Activated naive CD4-positive, alpha-beta T cell treated with anti-CD3 and anti-CD28 coated beads, Interleukin-2, amount 50 U/mL, for 72 hours (primary cell): ENCODE measurements at regions not wholly inside any gene's neighbourhood (a gene's known extent, or its start where the extent isn't known, plus 50 kb on each side); places are given as distances from the start of the nearest gene placed in this dataset.
A peak's percentile ranks its signal among the peaks of the same experiment; 100 is the strongest.
"Not testable (repeated sequence)": the region's sequence is repeated elsewhere in the genome, so short reads cannot be mapped to it uniquely, and the experiment has no call there.

Source experiments
- ATAC-seq, 2 donors: fragments of 150-1000 bp; cut with Tn5 transposase; 2 replicates each; pipeline ENCODE4 v1.10.0; 2021; ENCODE audit warnings: mild to moderate bottlenecking in 2 of 2, moderate library complexity in 2 of 2
- DNase-seq, 2 donors: peaks; one replicate each; pipeline ENCODE4 v3.0.0; 2021 to 2022; ENCODE audit warnings: low spot score in 2 of 2
- H3K27ac Mint-ChIP-seq, 2 donors: one replicate each; pipeline ENCODE4 v1.8.0; 2022; ENCODE audit warnings: mild to moderate bottlenecking in 2 of 2, mixed read lengths in 2 of 2
- H3K36me3 Mint-ChIP-seq, 2 donors: one replicate each; pipeline ENCODE4 v1.8.0; 2022; ENCODE audit warnings: mixed read lengths in 2 of 2
- H3K9me3 Mint-ChIP-seq, 2 donors: one replicate each; pipeline ENCODE4 v1.8.0; 2022; ENCODE audit warnings: mixed read lengths in 2 of 2

DNA sequence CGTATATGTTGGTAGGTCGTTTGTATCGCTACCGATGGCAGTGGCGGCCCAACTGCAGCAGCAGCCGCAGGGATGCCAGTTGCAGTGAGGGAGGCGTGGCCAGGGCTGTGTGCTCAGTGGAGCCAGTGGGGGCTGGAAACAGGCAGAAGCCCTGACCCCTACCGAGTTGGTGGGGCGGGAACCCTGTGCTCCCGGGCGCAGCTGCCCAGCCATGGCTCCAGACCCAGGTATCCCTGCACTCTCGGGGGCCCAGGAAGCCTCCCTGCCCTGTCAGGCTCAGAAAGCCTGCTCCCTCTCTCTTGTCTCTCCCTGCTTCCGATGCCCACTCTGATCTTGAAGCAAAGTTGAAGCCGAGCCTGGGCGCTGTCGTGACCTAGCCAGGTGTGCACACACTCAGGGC, 78.6 kb upstream of the ITGB1 start:
- H3K9me3 Mint-ChIP-seq = no peaks in the 10 kb centered on the region
- H3K27ac Mint-ChIP-seq = no peak overlapping the region
- ATAC-seq = no peak
- H3K36me3 Mint-ChIP-seq = no peaks in the 10 kb centered on the region
- no peak for DNase-seq

DNA sequence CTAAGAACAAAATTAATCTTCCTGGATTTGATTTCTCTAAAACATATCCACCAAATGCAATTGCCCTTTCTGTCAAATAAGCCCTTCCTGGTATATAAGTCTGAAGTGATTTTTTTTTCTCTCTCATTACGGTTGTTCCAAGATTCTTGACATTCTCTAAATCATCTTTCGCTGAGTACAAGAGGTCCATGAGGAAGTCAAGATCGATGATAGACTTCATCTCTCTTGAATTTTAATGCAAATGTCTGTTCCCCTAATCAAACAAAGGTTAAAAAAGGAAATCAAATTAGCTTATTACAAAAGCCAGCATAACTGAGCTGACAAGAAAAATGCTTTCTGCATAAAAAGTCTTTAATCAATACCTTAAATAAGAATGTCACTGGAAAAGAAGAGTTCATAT, 77.4 kb upstream of the ITGB1 start:
- Mint-ChIP-seq H3K9me3 (no peaks in the 10 kb centered on the region), H3K27ac (no peak overlapping the region), H3K36me3 (no peaks in the 10 kb centered on the region)
- no peak for ATAC-seq
- DNase-seq = no peak

DNA sequence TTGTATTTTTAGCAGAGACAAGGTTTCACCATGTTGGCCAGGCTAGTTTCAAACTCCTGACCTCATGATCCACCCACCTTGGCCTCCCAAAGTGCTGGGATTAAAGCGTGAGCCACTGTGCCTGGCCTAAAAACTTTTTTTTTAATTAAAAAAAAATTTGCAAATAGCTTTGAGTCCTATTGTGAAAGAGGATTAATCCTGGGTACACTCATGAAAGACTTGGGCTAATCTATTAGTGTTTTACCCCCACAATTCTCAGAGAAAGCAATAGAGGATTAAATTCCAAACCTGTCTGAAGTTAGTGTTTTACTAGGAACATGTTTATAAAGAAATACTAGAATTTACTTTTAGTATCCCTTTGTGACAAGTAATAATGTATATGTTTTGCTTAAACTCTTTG, 76.9 kb upstream of the ITGB1 start:
- Mint-ChIP-seq H3K27ac (no peak overlapping the region), H3K9me3 (no peaks in the 10 kb centered on the region), H3K36me3 (no peaks in the 10 kb centered on the region)
- no peak for DNase-seq
- ATAC-seq = no peak

DNA sequence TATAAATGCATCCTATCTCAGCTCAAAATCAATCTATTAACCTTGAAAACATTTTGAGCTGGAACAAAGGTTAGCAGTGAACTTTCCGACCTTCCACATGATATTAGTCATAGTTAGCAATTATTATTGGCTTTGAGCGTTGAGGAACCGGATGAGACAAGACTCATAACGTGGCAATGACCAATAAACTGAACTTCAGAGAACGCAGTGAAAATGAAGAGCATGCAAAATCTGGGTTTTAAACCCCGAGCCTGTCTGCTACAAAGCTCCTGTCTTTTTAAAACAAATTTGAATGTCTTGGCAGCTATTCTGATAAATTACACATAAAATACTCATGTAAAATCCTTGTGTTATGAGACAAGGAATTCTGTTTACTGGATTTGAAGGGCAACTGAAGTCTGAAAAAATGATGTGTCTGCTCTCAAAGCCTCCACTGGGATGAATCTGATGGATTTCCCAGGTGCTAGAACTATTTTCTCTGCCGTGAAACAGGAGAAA, 74.7 kb upstream of the ITGB1 start:
- ATAC-seq = no peak
- H3K36me3 Mint-ChIP-seq = no peaks in the 10 kb centered on the region
- no peak for DNase-seq
- no peaks in the 10 kb centered on the region for H3K9me3 Mint-ChIP-seq
- no peak overlapping the region for H3K27ac Mint-ChIP-seq

GRCh38 chr10:33031815-33032653, 74.0 kb upstream of the ITGB1 start:
- Mint-ChIP-seq H3K36me3 (no peaks in the 10 kb centered on the region), H3K27ac (no peak overlapping the region), H3K9me3 (no peaks in the 10 kb centered on the region)
- DNase-seq (no peak), ATAC-seq (no peak)

DNA sequence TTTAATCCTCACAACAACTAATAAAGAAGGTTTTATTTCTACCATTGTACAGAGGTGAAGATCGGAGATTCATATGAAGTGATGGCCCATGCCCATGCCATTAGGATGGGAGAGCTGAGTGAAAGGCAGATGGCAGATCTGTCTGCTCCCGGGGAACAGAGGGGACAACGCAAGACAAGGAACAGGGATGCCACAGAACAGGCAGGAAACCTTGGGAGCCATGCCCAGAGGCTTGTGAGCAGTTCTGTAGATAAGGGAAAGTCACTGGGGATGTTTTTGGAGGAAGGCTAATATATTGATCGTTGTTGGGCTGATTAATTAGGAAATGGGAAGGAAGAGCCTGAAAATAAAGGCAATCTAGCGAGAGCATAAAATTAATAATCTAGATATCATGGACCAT, 73.1 kb upstream of the ITGB1 start:
- no peak for DNase-seq
- Mint-ChIP-seq H3K36me3 (no peaks in the 10 kb centered on the region), H3K9me3 (no peaks in the 10 kb centered on the region), H3K27ac (no peak overlapping the region)
- no peak for ATAC-seq

DNA sequence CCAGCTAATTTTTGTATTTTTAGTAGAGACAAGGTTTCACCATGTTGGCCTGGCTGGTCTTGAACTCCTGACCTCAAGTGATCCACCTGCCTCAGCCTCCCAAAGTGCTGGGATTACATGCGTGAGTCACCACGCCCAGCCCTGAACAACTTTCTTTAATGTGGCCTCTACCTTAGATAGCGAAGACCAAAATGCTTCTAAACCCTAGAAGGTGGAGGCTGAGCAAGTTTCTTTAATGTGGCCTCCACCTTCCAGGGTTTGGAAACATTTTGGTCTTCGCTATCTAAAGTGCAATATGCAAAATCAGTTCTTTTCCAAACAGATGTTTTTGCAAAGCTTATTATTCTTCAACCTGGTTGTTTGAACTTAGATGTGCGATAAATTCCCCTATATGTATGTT, 70.5 kb upstream of the ITGB1 start:
- H3K27ac Mint-ChIP-seq, H3K9me3 Mint-ChIP-seq, H3K36me3 Mint-ChIP-seq: not testable (repeated sequence)
- DNase-seq = peak in 1 of 2 donors; percentile 10
- peak; percentile 83 to 86 for ATAC-seq

DNA sequence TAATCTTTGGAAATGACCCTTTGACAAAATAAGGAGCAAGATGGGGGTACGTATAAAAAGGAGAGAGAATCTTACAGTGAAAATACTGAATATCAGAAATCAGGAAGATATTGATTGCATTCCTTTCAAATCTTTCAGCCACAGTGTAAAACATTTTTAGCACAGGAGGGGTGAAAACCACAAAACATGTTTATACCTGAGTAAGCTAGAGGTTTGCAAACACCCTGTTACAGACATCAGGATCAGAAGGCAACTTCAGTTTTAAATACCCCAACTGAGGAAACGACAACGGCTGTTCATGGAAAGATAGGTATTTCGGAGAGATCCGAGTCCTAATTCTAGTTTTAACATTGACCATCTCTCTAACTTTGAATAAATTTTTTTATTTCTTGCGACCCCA, 69.1 kb upstream of the ITGB1 start:
- no peak overlapping the region for H3K27ac Mint-ChIP-seq
- no peaks in the 10 kb centered on the region for H3K36me3 Mint-ChIP-seq
- no peak for DNase-seq
- ATAC-seq = no peak
- H3K9me3 Mint-ChIP-seq = no peaks in the 10 kb centered on the region

- DNase-seq (no peak), ATAC-seq (no peak)
- Mint-ChIP-seq H3K36me3 (no peaks in the 10 kb centered on the region), H3K27ac (no peak overlapping the region), H3K9me3 (no peaks in the 10 kb centered on the region)
Observed at GRCh38 chr10:33026422-33026821, 68.4 kb upstream of the ITGB1 start.

DNA sequence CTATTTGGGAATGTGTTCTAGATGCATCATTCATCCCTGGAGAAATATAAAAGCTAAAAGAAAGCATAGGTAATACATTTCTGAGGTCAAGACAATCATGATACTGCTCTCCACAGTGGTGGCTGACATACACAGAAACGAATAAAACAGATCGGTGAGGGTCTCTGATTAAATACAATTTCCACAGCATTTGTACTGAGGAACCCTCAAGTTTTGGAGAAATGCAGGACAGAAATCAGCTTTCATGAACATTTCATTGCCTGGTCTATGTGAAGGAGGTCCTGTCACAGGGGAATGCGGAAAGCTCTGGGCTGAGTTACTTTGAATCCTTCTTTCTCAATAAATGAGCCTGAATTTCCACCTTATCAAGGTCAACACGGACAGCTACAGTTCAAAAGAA, 67.9 kb upstream of the ITGB1 start:
- Mint-ChIP-seq H3K27ac (no peak overlapping the region), H3K9me3 (no peaks in the 10 kb centered on the region), H3K36me3 (no peaks in the 10 kb centered on the region)
- ATAC-seq = no peak
- no peak for DNase-seq

DNA sequence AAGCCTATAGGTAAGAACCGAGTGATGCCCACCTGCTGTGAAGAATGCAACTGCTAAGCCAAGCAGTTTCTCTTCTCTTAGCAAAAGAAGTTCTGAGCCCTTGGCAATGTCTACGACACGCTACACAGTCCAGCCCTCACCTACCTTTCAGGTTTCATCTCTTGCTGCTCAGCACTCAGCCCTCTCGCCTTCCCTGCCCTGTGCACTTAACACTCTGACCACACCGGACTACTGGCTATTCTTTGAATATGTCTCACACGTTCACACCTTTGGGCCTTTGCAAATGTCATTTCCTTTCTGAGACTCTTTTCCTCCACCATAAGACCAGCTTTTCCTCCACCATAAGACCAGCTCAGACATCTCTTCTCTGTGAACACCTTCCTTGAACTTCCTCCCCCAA, 67.0 kb upstream of the ITGB1 start:
- no peaks in the 10 kb centered on the region for H3K9me3 Mint-ChIP-seq
- peak in 1 of 2 donors; percentile 41 for ATAC-seq
- no peak overlapping the region for H3K27ac Mint-ChIP-seq
- no peaks in the 10 kb centered on the region for H3K36me3 Mint-ChIP-seq
- DNase-seq = no peak

DNA sequence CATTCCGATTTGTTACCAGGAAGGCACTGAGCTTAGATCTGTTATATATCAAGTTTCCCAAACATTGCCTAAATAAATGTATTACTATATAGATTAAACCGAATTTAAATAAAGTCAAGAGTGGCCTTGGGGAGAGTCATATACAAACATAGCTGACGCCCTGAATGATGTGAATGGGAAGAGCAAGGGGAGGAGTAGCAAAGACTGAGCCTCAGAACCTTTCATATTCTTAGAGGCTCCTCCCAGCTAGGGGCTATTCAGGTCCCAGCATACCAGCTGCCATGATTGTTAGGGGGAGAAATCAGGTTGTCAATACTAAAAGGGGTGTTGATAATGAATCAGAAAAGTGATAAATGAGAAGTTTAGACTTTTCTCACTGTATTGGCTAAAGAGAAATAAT, 64.7 kb upstream of the ITGB1 start:
- Mint-ChIP-seq H3K36me3 (no peaks in the 10 kb centered on the region), H3K9me3 (no peaks in the 10 kb centered on the region), H3K27ac (no peak overlapping the region)
- no peak for DNase-seq
- no peak for ATAC-seq

GRCh38 chr10:33022090-33022489, 64.1 kb upstream of the ITGB1 start:
- no peaks in the 10 kb centered on the region for H3K9me3 Mint-ChIP-seq
- DNase-seq (no peak), ATAC-seq (no peak)
- no peaks in the 10 kb centered on the region for H3K36me3 Mint-ChIP-seq
- H3K27ac Mint-ChIP-seq = no peak overlapping the region

DNA sequence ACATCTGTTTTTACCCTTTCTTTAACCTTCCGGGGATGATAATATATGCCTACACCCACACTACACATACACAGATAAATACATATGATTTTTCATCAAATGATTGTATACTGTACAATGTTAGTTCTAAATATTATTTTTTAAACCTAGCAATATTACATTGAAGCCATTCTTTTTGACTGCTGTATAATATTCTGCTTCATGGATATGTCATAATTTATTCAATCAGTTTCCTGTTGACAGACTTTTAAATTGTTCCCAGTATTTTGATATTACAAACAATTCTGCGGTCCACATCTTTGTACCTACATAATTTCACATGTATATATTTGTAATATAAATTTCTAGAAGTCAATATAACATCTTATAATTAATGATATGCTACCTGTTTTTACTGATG, 59.0 kb upstream of the ITGB1 start:
- Mint-ChIP-seq H3K36me3 (no peaks in the 10 kb centered on the region), H3K27ac (no peak overlapping the region), H3K9me3 (no peaks in the 10 kb centered on the region)
- DNase-seq (no peak), ATAC-seq (no peak)

DNA sequence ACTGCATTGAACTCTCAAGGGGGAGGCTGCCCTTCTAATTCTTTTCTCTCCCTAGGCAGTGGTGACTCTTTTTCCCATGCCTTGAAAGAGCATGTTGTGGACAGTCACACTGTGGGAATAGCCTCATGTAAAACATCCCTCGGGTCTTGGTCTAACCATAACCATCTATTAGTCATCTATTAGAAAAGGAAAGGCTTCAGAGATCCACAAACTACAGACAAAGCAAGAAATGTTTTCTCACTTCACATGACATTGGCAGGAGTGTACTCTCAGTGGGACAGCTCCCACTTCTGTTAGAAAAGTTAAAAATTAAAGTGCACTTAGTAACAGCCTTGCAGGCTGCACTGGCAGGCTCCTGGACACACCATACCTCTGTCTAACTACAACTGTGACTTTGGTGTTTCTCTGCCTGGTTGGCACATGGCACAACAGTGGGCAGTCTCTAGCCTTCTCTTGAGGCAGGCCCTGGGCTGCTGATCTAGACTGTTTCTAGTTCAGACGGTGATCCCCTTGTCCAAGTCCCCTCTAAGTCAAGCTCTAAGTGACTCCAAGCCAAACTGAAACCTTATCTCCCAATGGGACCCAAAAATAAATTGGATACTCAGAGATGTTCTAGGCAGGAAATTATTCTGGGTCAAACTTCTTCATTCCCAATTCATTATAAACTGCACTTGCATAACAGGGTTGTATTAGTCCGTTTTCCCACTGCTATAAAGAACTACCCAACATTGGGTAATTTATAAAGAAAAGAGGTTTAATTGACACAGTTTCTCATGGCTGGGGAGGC, 57.9 kb upstream of the ITGB1 start:
- Mint-ChIP-seq H3K36me3 (no peaks in the 10 kb centered on the region), H3K9me3 (no peaks in the 10 kb centered on the region), H3K27ac (no peak overlapping the region)
- ATAC-seq = no peak
- DNase-seq = no peak

DNA sequence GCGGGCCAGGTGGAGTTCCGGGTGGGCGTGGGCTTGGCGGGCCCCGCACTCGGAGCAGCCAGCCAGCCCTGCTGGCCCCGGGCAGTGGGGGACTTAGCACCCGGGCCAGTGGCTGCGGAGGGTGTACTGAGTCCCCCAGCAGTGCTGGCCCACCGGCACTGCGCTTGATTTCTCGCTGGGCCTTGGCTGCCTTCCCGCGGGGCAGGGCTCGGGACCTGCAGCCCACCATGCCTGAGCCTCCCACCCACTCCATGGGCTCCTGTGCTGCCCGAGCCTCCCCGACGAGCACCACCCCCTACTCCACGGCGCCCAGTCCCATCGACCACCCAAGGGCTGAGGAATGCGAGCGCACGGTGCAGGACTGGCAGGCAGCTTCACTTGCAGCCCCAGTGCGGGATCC, 55.3 kb upstream of the ITGB1 start:
- H3K9me3 Mint-ChIP-seq, ATAC-seq, DNase-seq, H3K36me3 Mint-ChIP-seq, H3K27ac Mint-ChIP-seq: not testable (repeated sequence)

- Mint-ChIP-seq H3K27ac (no peak overlapping the region), H3K36me3 (no peaks in the 10 kb centered on the region), H3K9me3 (no peaks in the 10 kb centered on the region)
- ATAC-seq = no peak
- DNase-seq = no peak
Observed at GRCh38 chr10:33012306-33012705, 54.3 kb upstream of the ITGB1 start.
